ENCODE measurements at regions not wholly inside any gene's neighbourhood (a gene's known extent, or its start where the extent isn't known, plus 50 kb on each side); places are given as distances from the start of the nearest gene placed in this dataset.
"Not testable (repeated sequence)": the region's sequence is repeated elsewhere in the genome, so short reads cannot be mapped to it uniquely, and the experiment has no call there.

DNA sequence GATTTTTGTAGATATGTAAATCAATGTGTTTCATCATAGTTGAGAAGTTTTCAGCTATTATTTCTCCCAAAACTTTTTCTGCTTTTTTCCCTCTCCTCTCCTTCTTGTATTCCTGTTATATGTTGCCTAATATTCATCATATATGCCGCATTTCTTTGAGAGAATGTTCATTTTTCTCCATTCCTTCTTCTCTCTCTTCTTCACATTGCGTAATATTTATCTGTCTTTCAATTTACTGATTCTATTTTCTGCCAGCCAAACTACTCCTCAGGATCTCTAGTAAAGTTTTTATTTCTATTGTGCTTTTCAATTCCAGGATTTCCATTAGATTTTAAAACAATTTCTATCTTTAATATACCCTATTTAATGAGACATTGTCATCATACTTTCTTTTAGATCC is 896.8 kb downstream of the EPHA7 start:
- no peak for DNase-seq (ENCODE audit: low spot score)

DNA sequence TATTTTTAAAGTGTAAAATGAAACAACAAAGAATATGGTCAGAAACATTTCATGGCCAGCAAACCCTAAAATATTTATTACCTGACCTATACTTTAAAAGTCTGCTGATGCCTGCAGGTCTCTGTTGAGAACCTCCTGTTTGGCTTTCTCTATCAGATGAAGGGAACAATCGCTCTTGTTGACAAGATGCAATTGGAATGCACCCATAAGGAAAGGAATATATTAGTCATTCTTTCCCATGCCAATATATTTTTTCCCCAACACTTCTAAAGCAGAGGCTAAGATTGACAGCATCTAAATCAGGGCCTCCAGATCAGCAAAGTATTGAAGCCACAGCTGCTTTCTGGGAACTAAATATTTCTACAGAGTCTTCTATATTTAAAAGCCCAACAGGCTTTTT is 897.8 kb downstream of the EPHA7 start:
- no peak for DNase-seq (ENCODE audit: low spot score)

DNA sequence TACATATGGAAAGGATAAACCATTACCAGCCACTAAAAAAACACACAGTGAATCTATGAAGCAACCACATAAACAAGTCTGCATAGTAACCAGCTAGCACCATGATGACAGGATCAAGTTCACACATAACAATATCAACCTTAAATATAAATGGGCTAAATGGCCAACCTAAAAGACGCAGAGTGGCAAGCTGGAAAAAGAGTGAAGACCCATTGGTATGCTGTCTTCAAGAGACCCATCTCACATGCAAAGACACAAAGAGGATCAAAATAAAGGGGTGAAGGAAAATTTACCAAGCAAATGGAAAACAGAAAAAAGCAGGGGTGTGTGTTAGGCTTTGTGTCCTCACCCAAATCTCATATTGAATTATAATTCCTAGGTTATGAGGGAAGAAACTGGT is 909.2 kb downstream of the EPHA7 start:
- no peak for DNase-seq (ENCODE audit: low spot score)

DNA sequence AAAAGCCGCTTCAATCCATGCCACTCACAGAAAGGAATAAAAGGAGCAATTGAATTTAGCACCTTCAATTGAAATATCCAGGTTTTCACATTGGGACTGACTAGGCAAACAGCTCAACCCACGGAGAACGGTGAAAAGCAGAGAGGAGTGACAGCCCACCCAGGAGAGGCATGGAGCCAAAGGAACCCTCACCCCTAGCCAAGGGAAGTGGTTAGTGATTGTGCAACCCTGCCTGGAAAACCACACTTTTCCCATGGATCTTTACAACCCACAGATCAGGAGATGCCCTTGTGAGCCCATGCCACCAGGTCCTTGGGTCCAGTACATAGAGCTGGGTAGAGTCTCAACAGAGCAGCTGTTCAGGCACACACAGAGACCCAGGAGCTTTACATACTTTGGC is 911.8 kb downstream of the EPHA7 start:
- no peak for DNase-seq (ENCODE audit: low spot score)

DNA sequence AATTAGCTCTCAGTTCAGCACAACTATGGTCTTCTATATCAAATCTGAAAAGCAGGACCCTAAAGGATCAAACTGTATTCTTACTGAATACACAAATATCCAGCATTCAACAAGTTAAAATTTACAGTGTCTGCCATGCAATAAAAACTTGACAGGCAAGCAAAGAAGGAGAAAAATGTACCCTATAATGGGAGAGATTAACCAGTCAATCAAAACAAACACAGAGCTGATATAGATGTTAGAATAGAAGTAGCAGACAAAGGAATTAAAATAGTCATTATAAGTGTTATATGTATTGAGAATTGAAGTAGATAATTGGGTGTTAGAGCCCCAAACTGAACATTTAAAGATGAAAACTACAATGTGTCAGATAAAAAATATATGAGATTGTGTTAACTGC is 914.9 kb downstream of the EPHA7 start:
- no peak for DNase-seq (ENCODE audit: low spot score)

DNA sequence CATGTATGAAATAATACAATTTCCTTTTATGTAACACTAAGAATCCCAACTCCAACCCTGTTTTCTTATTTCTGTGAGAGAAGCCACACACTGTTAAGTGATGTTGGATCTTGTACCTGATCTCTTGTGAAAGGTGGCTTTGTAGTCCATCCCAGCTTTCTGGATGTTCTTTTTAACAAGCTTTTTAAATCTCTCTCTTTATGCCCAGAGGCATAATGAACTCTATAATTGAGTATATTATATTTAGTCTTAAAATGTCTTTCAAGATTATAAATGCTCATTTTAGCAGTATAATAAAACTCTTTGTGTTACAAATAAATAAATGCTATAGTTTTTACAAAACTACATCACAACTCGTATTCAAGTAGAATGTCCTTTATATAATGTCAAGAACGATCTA is 922.1 kb downstream of the EPHA7 start:
- no peak for DNase-seq (ENCODE audit: low spot score)

DNA sequence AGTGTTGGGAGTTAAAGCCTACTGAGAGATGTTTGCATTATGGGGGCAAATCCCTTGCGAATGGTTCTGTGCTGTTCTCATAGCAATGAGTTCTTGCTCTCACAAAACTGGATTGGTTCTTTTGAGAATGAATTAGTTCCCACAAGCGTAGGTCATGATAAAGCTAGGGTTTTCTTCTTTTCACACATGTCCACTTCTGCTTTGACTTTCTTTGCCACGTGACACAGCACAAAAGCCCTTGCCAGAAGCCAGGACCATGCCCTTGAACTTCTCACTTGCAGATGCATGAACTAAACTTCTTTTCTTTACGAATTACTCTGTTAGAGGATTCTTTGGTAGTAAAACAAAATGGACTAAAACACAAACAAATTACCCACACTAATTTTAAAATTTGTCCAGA is 922.8 kb downstream of the EPHA7 start:
- DNase-seq (ENCODE audit: low spot score), result no peak

DNA sequence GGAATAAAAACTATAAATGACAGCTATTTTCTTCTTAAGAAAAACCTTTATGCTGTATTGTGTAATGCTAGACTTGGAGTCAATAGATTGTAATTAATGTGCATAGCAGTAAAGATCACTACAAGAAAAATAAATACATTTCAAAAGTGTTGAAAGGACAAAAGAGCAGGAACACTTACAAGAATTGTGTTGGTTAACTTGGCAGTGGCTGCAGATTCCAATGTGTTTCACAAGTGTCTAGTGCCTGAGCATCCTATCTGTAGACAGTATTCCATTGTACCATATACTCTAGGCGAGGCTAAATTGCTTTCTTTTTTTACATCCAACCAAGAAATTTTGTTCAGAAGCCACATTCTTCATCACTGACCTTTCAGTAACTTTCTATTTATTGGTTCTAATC is 924.1 kb downstream of the EPHA7 start:
- no peak for DNase-seq (ENCODE audit: low spot score)

DNA sequence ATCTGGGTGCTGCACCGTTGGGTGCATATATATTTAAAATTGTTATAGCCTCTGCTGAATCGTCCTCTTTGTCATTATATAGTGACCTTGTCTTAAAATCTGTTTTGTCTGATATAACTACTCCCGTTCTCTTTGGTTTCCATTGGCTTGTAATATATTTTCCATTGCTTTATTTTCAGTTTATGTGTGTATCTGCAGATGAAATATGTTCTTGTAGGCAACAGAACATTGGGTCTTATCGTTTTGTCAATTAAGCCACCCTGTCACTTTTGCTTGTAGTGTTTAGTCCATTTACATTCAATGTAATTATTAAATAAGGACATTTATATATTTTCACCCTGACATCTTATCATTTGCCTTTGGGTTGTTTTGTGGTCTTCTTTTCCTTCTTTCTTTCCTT is 933.9 kb downstream of the EPHA7 start:
- no peak for DNase-seq (ENCODE audit: low spot score)

DNA sequence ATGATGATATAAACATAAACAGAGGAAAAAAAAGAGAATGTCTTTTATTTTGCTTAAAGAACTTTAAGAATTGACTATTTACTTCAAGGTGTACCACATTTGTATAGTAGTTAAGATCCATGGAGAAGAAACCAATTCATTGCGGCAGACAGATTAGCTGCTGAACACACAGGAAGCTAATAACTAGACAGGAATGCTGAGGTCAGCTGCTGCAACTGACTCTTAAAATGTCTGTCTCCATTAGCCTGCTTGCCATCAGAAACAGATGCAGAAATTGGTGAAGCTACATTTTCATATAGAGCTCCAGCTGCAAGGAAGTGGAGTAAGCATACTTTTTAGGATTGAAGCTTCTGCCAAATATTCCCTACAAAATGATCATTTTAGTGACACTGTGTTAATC is 939.5 kb downstream of the EPHA7 start:
- DNase-seq (ENCODE audit: low spot score), result no peak

DNA sequence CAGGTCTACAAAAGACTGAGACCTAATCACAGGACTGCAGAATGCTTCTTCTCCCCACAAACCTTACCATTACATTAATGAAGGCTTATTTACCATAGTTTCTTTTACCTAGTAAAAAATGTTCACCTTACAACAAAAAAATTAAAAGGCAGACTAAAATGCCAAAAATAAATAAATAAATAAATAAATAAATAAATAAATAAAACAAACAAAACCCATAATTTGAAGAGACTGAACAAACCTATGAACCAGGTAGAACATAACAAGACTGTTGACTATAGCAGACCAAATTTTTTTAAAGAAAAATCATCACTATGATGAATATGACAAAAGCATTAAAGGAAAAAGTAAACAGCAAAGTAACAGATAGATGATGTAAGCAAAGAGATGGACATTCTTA is 946.3 kb downstream of the EPHA7 start:
- no peak for DNase-seq (ENCODE audit: low spot score)

DNA sequence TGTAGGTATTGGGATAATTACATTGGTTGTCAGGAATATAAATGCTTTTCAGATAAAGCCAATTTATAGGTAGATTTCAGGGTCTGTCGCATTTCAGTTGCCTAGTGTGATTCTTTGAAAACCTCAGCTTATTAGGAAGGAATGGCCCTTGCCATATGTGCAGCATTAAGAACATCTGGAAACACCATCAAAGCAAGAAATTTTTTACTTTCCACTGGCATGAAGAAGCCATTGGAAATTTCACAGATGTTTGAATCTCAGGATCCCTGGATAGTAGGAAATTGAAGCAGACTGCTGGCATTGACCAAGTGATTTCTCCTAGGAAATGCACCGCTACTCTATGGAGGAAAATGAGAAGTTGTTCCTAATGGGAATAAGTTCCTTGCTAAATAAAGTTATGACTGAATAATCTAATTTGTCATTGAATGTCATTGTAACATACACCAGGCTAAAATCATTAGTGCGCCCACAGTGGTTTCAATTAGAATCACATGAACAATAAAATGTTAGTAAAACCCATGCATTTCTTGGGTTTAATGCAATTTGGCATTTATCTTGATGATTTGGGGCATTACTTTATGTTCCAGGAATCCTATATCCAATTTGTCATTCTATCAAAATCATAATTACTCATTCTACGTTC is 950.1 kb downstream of the EPHA7 start:
- DNase-seq (ENCODE audit: low spot score), result no peak

DNA sequence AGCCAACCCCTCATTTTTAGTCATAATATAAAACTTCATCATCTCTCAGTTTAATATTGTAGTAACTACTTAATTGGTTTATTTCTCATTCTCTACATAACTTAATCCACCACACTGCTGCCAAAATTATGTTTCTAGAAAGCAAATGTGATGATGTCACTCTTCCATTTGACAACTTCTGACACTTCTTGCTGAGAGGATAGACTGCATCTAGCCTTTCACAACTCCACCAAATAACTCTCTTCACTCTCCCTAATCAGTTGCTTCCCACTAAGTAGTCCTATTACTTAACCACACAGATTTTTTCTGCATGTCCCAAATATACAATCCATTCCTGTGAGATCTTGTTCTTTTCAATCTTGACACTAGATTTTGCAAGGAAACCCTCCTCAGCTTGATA is 951.3 kb downstream of the EPHA7 start:
- no peak for DNase-seq (ENCODE audit: low spot score)

DNA sequence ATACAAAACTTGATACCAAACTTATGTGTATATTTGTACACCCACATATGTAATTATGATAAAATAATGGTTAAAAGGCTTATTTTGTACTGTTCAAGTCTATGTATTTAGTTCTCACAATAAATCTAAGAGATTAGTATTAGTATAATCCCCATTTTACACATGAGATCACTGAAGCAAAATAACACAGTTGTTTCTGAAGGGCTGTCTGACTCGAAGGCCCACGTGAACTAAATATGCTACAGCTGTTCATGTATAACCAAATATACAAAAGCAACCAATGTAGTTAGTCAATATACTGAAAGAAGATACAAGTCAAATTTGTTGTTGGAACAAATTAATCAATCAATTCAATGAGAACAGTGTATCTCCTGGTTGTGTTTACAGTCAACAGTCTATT is 959.2 kb downstream of the EPHA7 start:
- no peak for DNase-seq (ENCODE audit: low spot score)

DNA sequence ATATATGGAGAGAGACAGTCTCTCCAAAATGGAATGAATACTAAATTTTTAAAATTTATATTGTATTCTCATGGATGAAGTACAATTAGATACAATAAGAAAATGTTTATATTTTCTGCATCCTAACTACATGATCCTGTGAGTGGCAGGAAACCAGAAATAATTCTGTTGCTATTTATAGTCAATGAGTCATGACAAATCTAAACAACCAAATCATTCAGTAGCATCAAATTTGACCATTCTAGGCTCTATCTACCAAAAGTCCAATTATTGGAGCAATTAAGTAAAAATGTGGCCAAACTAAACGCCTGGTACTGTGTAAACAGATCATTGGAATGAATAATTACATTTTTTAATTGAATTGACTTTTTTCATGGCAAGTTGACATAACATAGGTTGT is 959.8 kb downstream of the EPHA7 start:
- no peak for DNase-seq (ENCODE audit: low spot score)

DNA sequence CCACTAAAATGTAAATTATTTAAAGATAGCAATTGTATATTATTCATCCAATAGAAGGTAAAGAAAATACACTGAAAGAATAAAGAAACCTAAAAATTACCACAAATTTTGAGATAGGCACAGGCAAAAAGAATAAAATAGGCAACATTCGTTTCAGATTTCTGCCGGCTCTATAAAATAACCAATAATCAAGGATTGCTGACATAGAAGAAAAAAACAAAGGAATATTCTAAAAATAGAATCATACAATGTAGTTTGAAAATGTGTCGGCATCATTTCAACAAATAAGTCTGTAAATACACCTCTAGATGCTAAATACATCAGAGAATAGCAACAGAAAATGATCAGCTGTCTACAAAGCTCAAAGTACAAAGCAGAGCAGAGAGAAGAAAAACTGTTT is 973.3 kb downstream of the EPHA7 start:
- DNase-seq (ENCODE audit: low spot score), result no peak

DNA sequence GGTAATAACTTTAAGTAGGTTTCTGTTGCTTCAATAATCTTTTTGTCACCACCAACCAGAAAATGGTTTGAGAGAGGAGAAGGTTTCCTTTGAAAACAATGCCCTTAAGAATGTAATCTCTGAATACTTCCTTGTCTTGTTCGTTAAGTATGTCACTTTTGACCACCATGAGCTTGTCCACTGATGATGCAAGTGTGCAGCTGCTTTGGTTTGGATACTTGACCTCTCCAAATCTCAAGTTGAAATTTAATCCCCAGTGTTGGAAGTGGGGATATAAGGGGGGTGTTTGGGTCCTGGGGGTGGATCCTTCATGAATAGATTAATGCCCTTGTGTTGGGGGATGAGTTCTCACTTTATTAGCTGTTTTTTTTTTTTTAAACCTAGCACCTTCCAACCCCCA is 985.4 kb downstream of the EPHA7 start:
- DNase-seq (ENCODE audit: low spot score), result no peak

DNA sequence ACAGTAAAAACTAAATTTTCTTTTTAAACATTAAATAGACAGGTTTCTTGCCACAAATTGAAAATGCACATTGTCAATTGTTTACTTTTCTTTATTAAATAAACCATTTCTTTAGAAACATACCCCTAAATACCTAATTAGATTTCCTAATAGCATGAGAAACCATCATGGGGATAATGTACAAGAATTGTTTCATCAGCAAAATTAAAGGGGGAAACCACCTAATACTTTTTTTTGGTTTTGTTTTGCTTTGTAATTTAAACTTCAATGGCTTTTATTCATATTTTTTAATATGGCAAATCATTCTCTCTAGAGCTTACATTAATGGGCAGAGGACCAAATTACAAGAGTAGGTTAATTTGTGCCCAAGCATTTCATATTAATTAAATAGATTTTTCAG is 987.9 kb downstream of the EPHA7 start:
- no peak for DNase-seq (ENCODE audit: low spot score)

DNA sequence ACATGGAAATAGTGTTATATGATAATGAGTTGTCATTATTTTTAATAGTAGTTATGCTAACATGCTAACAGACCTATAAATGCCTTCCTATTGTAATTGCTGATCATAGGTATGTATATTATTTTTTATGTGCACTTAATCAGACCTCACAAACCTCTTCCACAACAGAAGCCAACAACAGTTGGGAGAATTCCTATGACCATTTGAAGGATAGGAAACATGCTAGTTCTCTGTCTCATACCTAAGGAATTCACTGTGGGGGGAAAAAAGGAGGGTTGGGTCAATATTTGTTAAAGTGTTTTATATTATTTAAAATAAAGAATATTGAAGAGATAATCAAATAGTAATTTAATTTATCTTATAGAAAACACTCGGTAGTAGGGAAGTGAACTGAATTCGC is 990.9 kb downstream of the EPHA7 start:
- DNase-seq (ENCODE audit: low spot score), result no peak

DNA sequence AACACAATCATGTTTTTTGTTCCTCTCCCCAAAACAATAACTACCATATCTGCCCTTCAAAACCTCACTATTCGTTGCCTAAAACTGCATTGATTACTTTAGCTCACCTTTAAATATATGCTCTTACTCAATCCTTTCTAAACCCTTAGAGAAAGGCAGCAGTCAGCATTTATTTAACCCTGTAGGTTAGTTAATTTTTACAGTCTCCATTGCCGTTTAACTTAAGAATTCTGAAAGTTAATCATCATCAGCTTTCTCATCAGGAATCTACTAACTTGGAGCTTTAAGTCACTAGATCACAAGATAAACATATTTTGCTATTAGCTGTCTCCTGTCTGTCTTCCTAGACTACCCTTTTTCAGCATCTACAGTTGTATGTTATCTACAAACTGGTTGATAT is 991.9 kb downstream of the EPHA7 start:
- no peak for DNase-seq (ENCODE audit: low spot score)

DNA sequence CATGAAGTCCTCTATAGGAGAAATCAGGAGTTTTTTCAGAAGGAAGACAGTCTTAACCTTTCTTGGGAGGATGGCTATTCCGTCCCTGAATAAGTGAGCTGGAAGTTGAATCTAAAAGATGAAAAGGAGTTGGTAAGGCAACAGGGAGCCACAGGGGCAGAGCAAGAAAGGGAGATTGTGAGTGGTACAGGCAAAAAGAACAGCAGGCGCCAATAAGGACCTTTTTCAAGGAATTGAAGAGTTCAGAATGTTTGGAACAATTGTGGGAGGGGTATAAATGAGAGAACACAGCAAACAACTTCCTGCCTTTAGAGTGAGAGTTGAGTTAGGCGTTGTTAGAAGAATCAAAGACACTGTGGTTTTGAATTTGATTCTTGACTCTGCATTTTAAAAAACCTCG is 1003.7 kb downstream of the EPHA7 start:
- no peak for DNase-seq (ENCODE audit: low spot score)

DNA sequence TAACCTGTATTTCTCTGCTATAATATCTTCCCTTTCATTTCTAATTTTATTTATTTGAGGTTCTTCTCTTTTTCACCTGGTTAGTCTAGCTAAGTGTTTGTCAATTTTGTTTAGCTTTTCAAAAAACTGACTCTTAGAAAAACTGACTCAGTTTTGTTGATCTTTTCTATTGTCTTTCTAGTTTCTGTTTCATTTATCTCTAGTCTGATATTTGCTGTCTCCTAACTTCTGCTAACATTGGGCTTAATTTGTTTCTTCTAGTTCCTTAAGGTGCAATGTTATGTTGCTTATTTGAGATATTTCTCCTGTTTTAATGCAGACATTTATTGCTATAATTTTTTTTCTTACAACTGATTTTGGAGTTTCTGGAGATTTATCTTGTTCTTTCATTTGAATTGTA is 1011.0 kb downstream of the EPHA7 start:
- DNase-seq (ENCODE audit: low spot score), result no peak

DNA sequence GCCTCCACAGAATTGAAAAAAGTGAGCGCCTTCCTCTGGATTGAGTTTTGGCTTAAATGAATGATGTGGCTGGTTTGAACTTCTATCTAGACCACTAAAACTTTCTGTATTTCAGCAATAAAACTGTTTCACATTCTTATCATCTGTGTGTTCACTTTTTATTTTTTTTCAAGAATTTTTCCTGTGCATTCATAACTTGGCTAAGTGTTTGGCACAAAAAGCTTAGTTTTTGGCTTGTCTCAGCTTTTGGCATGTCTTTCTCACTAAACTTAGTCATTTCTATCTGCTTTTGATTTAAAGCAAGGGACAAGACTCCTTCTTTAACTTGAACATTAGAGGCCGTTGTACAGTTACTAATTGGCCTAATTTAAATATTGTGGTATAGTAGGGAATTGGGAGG is 1015.1 kb downstream of the EPHA7 start:
- no peak for DNase-seq (ENCODE audit: low spot score)

DNA sequence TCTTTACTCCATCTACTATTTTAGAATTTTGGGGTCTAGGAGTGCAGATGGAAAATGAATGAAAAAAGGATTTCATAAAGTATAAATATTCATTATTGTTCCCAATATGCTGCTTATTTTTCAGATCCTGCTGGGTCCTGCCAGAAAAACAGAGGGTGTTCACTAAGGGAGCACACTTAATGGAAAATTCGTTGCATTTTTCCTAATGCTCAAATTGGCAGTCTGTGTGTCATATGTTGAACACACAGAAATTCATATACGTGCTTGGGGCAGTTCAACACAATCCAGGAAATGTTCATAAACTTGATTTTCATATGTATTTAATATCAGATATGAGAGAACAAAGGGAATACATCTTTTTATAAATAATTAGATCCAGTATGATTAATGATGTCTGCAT is 1019.4 kb downstream of the EPHA7 start:
- DNase-seq (ENCODE audit: low spot score), result no peak

DNA sequence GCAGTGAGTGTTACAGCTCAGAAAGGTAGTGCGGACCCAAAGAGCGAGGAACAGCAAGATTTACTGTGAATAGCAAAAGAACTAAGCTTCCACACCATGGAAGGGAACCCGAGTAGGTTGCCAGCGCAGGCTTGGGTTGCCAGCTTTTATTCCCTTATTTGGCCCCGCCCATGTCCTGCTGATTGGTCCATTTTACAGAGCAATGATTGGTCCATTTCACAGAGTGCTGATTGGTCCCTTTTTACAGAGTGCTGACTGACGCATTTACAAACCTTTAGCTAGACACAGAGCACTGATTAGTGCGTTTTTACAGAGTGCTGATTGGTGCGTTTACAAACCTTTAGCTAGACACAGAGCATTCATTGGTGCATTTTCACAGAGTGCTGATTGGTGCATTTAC is 1030.7 kb downstream of the EPHA7 start:
- not testable (repeated sequence) for DNase-seq (ENCODE audit: low spot score)
